DMS114 treated with DMSO at 0.1 percent for 48 hours (cell line): ENCODE measurements at regions not wholly inside any gene's neighbourhood (a gene's known extent, or its start where the extent isn't known, plus 50 kb on each side); places are given as distances from the start of the nearest gene placed in this dataset.
"Not testable (repeated sequence)": the region's sequence is repeated elsewhere in the genome, so short reads cannot be mapped to it uniquely, and the experiment has no call there.

ENCODE experiments used
- DNase-seq: peaks from one replicate; lab custom pipeline; 2025; ENCODE audit not compliant: unreplicated experiment; lab: John Stamatoyannopoulos, UW

DNA sequence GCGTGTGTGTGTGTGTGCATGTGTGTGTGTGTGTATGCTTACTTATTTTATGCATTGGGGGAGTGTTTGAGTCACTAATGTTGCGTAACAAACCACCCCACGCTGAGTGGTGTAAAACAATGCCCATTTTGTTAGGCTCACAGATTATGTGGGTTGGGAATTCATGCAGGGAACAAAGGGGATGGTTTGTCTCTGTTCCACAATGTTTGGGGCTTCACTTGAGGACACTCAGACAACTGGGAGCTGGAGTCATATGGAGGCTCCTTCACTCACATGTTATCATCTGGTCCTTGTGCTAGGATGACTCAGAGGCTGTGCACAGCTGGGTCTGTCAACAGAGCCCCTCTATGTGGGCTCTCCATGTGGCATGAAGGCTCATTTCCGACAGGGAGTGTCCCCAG, 51.3 kb upstream of the LARGE1 start:
- DNase-seq, result no peak

DNA sequence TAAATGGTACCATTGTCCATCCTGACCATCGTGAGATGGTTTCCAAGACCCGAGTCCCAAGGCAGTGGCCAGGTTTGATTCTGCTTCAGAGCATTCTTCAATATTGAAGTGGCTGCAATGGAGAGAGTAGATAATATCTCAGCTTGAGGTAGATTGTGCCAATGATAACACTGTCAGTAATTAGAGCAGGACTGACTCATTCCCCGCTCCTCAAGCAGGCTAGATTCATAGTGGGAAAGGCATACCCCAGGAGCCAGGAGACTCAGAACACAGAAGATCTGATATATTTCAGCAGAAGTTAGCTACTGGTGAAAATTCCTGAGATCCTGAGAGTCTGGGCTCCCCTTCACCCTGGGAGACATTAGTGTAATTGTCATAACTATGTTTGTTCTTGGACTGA, 55.6 kb upstream of the LARGE1 start:
- no peak for DNase-seq

DNA sequence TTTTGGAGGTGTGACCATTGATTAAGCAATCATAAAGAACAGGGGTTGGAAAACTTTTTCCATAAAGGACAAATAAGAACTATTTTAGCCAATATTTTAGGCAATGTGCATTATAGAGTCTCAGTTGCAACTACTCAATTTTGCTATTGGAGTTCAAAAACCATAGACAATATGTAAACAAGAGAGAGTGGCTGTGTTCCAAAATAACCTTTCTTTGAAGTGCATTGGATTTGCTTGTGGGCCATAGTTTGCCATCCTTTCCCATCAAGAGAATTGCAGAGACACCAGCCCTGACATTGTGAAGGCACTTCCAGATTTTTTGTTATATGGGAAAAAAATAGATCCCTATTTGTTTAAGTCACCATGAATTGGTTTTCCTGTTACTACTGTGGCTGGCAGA, 63.3 kb upstream of the LARGE1 start:
- no peak for DNase-seq

DNA sequence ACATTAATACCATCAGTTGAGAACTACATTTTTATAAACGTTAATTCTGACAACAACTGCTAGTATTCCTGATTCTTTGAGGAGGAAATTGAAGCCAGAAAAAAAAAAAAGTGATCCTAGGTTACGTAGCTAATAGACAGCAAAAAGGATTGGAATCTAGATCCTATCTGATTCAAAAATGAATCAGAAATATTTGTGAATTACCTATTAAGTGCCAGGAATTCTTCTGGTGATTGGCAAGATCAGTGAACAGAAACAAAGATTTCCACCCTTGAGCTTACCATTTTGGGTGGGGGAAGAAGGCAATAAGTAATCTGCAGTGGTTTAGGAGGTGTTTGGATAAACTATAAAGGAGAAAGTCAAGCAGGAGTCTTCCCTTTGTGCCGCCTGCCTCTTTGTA, 63.9 kb upstream of the LARGE1 start:
- DNase-seq, result no peak

DNA sequence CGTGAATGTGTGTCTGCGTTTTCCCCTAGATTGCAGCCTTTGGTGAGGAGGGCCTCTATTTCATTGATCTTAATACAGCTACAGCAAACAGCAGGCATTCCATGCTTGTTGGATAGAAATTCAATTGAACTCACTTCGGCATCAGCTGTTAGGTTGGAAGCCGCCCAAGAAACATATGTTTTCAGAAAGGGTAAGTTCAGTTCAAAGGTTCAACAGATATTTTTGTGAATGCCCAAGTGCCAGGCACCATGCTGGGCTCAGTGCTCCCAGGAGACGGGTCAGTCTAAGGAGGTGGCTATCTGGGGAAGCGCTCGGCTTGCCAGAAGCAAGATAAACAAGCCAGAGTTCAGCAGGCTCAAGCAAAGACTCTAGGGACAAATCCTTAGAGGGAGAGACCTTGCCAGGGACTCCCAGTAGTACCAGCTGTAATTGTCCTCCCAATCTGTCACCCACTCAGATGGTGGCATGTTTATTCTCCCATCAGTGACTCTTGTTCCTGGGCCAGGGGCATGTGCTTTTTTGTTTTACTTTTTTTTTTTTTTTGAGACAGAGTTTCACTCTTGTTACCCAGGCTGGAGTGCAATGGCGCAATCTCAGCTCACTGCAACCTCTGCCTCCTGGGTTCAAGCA, 64.5 kb upstream of the LARGE1 start:
- DNase-seq, result no peak

GRCh38 chr22:33985506-33985905, 65.2 kb upstream of the LARGE1 start:
- no peak for DNase-seq

GRCh38 chr22:33986167-33986771, 66.0 kb upstream of the LARGE1 start:
- DNase-seq, result no peak

GRCh38 chr22:33986954-33987353, 66.7 kb upstream of the LARGE1 start:
- DNase-seq, result no peak

- DNase-seq, result not testable (repeated sequence)
Measured at GRCh38 chr22:33989263-33989662, 69.0 kb upstream of the LARGE1 start.

GRCh38 chr22:33991620-33992019, 71.3 kb upstream of the LARGE1 start:
- no peak for DNase-seq

DNA sequence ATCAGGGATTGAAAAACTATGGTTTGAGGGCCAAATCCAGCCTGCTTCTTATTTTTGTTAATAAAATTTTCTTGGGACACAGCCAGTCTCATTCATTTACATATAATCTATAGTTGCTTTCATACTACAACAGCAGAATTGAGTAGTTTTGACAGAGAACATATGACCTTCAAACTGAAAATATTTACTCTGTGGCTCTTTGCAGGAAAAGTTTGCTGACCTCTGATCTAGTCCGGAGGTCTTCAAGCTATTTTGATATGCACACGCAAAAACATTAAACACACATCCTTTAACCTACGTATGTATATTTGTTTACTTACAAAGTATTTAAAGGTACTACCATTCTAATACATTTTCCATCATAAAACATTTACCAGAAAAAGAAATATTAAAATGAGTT, 76.5 kb upstream of the LARGE1 start:
- no peak for DNase-seq

GRCh38 chr22:34000879-34001526, 80.7 kb upstream of the LARGE1 start:
- no peak for DNase-seq

DNA sequence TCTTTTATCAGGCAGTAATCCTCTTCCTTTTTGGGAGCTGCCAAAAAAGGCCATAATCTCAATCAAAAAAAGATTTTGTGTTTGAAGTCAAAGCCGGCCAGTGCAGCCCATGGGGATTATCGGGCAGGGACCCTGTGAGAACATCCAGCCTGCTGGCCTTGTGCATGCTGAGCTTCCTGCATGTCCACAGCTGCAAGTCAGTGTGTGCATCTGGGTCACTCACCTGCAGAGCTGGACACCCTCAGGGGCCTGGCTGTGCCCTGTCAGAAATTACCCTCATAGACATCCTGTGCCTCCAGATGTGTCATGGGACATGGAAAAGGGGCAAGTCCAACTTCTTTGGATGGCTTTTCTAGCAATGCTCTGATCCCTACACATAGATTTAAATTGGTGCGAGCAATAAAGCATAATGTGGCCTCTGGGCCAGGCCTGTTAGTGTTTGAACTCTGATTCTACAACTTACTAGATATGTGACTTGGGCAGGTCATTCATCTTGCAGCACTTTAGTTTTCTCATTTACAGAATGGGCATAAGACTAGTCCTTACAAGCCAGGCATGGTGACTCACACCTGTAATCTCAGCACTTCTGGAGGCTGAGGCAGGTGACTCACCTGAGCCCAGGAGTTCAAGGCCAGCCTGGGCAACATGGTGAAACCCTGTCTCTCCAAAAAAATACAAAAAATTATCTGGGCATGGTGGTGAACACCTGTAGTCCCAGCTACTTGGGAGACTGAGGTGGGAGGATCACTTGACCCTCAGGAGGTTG, 81.6 kb upstream of the LARGE1 start:
- DNase-seq, result no peak

DNA sequence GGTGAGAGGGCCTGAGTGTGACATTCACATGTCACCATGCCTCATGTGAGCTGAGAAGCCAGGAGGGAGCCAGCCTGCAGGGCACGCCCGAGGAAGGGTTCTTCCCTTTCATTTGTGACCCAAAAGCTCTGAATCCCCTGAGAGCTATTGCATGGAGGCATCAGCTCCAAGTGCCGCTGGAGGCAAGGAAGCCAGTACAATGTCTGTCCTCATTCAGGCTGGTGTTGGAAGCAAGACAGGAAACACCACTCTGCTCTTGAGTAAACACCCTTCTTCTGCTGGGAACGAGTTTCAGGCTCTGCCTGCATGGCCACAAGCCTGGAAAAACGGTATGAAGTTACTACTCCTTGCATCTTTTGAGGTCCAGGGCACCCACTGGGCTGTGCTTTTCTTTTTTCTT, 83.8 kb upstream of the LARGE1 start:
- no peak for DNase-seq

GRCh38 chr22:34010259-34010658, 90.0 kb upstream of the LARGE1 start:
- no peak for DNase-seq

DNA sequence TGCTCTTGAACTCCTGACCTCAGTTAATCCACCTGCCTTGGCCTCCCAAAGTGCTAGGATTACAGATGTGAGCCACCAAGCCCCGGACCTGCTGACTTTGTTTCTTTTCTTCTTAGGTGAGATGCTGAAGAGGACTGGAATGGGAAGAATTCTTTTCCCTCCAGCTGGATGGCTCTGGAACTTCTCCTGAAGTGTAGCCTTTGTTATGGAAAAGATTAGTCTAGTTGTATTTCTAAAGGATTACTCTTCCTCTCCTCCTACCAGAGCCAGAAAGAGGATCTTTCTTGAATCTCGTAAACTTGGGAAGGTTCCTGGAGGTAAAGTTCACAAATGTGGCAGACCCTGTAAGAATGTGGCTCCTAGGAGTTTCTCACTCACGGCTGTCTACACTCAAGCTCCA, 95.4 kb upstream of the LARGE1 start:
- no peak for DNase-seq

- no peak for DNase-seq
Measured at GRCh38 chr22:34017205-34017604, 96.9 kb upstream of the LARGE1 start.

- DNase-seq, result no peak
Measured at GRCh38 chr22:34019190-34019845, 99.0 kb upstream of the LARGE1 start.

DNA sequence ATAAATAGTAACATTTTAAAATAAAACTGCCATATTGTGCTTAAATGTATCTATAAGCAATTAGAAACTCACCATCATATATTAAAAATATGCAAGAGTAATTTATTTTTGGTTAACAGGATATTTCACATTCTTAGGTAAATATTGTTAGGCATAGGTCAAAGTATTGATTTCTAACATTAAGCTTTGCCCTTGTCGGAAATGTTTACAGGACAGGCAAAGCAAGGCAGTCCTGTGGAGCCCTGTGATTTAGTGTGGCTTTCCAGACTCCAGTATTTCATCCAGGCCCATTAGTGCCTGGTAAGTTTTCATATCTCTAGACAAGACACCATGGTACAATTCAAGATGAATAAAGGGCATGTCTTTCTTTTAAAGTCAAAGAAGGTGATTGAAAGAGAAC, 114.9 kb upstream of the LARGE1 start:
- no peak for DNase-seq

DNA sequence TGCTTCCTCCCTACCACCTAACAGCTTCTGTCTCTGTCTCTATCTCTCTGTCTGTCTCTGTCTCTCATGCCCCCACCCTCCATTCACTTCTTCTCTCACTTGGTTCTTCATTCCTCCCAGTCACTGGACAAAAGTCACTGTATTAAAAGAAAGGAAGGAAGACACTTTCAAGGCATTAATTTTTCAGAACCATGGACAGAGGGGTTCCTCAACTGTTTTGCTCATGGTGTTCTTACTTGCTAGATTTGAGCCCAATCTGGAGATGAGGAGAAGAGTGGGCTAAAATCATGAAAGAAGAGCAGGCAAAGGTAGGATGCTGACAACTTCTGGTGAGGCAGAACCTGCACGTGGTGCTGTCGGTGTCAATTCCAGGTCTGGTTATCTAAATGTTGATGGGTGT, 116.7 kb upstream of the LARGE1 start:
- DNase-seq, result no peak

GRCh38 chr22:34038801-34039555, 118.7 kb upstream of the LARGE1 start:
- DNase-seq, result no peak
